Epithelial cell of proximal tubule (primary cell): ENCODE measurements at regions not wholly inside any gene's neighbourhood (a gene's known extent, or its start where the extent isn't known, plus 50 kb on each side); places are given as distances from the start of the nearest gene placed in this dataset.

Source experiments
- DNase-seq: peaks from one replicate; pipeline ENCODE4 v3.0.0-alpha.2; 2011; ENCODE audit warnings: low read depth
- H3K4me3 ChIP-seq: 2 replicates; pipeline ENCODE4 v1.5.1; 2011; ENCODE audit warnings: low read depth, mild to moderate bottlenecking, low read length
- TF ChIP-seq, protein P1 (sequence below): conservative IDR thresholded peaks from 2 replicates; pipeline ENCODE4 v1.5.1; 2012; ENCODE audit warnings: low read depth, mild to moderate bottlenecking, low read length

GRCh38 chr11:70545610-70545912 lies 147.2 kb downstream of the CTTN start:
- no peak overlapping the region for H3K4me3 ChIP-seq
- no peak for DNase-seq
- TF ChIP-seq, protein P1, sequence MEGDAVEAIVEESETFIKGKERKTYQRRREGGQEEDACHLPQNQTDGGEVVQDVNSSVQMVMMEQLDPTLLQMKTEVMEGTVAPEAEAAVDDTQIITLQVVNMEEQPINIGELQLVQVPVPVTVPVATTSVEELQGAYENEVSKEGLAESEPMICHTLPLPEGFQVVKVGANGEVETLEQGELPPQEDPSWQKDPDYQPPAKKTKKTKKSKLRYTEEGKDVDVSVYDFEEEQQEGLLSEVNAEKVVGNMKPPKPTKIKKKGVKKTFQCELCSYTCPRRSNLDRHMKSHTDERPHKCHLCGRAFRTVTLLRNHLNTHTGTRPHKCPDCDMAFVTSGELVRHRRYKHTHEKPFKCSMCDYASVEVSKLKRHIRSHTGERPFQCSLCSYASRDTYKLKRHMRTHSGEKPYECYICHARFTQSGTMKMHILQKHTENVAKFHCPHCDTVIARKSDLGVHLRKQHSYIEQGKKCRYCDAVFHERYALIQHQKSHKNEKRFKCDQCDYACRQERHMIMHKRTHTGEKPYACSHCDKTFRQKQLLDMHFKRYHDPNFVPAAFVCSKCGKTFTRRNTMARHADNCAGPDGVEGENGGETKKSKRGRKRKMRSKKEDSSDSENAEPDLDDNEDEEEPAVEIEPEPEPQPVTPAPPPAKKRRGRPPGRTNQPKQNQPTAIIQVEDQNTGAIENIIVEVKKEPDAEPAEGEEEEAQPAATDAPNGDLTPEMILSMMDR: no peak

GRCh38 chr11:70546191-70546940 lies 148.0 kb downstream of the CTTN start:
- TF ChIP-seq, protein P1: no peak
- DNase-seq: no peak
- H3K4me3 ChIP-seq: no peak overlapping the region

DNA sequence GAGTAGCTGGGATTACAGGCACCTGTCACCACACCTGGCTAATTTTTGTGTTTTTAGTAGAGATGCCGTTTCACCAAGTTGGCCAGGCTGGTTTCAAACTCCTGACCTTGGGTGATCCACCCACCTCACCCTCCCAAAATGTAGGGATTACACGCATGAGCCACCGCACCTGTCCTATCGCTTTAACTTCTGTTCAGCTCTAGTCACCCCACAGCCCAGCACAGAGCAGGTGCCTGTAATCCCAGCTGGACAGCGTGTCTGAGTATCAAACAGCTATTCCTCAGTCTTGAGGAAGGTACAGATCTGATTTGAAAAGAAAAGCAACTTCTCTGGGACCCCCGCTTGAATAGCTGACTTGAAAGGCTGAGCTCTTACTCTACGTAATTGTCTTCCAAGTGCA lies 149.1 kb downstream of the CTTN start:
- H3K4me3 ChIP-seq: no peak overlapping the region
- no peak for DNase-seq
- TF ChIP-seq, protein P1: no peak

- no peak overlapping the region for H3K4me3 ChIP-seq
- TF ChIP-seq, protein P1: no peak
- no peak for DNase-seq
These were observed 149.7 kb downstream of the CTTN start for GRCh38 chr11:70547821-70548670.

- no peak for DNase-seq
- TF ChIP-seq, protein P1: no peak
- no peak overlapping the region for H3K4me3 ChIP-seq
These were observed 150.6 kb downstream of the CTTN start for GRCh38 chr11:70548976-70549375.

DNA sequence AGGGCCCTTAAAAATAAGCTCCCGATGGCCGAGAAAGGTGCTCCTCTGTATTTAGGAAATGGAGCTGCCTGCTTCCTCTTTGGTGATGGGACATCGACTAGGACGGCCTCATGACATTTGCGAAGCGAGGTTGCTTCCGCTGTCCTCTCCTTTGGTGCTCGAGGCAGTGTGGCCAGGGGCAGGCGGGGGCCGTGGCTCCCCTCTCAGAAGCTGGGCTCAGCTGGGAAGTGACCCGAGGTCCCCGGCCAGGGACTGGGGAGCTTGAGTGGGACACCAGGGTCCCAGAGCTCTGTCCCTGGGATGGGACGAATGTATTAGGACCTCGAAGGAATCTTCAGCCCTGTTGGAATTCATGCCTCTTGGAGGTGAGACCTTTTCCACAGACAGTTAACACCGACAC lies 151.1 kb downstream of the CTTN start:
- no peak overlapping the region for H3K4me3 ChIP-seq
- DNase-seq: no peak
- TF ChIP-seq, protein P1: no peak

- TF ChIP-seq, protein P1: no peak
- H3K4me3 ChIP-seq: no peak overlapping the region
- no peak for DNase-seq
These were observed 151.5 kb downstream of the CTTN start for GRCh38 chr11:70549796-70550195.
